HG02840 (cell line): ENCODE measurements at regions not wholly inside any gene's neighbourhood (a gene's known extent, or its start where the extent isn't known, plus 50 kb on each side); places are given as distances from the start of the nearest gene placed in this dataset.

Experiments
- ATAC-seq: cut with Tn5 transposase; IDR thresholded peaks from one replicate; pipeline ENCODE4 v1.9.1; 2021; ENCODE audit warnings: mild to moderate bottlenecking, moderate library complexity, moderate number of reproducible peaks; ENCODE audit not compliant: unreplicated experiment, low FRiP score

DNA sequence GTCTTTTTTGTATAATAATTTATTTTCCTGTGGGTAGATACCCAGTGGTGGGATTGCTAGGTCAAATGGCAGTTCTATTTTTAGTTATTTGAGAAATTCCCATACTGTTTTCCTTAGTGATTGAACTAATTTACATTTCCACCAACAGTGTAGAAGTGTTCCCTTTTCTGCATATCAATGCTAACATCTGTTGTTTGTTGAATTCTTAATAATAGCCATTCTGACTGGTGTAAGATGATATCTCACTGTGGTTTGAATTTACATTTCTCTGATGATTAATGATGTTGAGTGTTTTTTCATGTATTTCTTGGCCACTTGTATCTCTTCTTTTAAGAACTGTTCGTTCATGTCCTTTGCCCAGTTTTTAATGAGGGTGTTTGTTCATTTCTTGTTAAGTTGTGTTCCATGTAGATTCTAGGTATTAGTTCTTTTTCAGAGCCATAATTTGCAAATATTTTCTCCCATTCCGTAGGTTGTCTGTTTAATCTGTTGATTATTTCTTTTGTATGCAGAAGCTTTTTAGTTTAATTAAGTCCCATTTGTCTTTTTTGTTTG, 713.3 kb upstream of the EPHA6 start:
- ATAC-seq = no peak

DNA sequence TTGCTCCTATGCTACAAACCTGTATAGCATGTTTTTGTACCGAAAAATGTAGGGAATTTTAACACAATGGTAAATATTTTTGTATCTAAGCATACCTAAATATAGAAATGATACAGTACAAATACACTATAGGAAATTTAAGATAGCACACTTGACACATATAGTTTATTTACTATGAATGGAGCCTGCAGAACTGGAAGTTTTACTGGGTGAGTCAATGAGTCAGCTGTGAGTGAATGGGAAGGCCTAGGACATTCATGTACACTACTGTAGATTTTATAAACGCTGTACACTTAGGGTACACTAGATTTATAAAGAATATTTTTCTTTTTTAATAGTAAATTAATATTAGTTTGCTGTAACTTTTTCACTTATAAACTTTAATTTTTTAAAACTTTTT, 707.7 kb upstream of the EPHA6 start:
- ATAC-seq = no peak
